Hematopoietic multipotent progenitor cell treated with erythropoietin and hydrocortisone succinate and interleukin-3 and kit ligand, for 8 days (in vitro differentiated cells): ENCODE measurements at regions not wholly inside any gene's neighbourhood (a gene's known extent, or its start where the extent isn't known, plus 50 kb on each side); places are given as distances from the start of the nearest gene placed in this dataset.
A peak's percentile ranks its signal among the peaks of the same experiment; 100 is the strongest.
"Not testable (repeated sequence)": the region's sequence is repeated elsewhere in the genome, so short reads cannot be mapped to it uniquely, and the experiment has no call there.

ENCODE experiments used
- DNase-seq: peaks from one replicate; pipeline ENCODE4 v3.0.0-alpha.2; 2015

DNA sequence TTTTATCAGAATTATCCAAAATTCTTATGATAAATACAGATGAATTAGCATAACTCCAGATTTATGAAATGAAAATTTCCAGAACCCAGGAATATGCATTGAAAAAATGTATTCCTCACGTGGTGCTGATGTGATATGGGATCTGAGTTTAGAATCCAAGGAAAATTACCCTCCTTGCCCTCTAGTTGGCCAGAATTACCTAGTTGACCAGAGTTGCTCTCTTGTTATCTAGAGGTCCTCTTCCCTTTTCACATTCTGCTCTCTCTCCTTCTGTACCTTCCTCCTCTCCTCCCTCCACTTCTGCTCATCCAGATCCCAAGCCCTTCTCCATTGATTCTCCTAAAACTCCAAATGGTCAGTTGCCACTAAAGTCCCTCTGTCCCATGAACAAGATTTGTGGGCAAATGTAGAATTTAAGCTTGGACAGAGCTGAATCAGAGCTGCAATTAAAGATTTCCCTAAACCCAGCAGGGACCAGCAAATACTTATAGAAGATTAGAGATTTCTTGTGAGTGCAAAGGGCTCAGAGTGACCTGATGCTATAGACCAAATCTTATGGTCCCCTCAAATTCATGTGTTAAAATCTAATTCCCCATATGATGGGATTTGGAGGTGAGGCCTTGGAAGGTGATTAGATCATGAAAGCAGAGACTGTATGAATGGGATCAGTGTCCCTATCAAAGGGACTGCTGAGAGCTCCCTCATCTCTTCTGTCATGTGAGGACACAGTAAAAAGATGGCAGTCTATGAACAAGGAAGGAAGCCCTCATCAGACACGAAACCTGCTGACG lies 103.2 kb upstream of the IGLL5 start:
- DNase-seq: no peak

DNA sequence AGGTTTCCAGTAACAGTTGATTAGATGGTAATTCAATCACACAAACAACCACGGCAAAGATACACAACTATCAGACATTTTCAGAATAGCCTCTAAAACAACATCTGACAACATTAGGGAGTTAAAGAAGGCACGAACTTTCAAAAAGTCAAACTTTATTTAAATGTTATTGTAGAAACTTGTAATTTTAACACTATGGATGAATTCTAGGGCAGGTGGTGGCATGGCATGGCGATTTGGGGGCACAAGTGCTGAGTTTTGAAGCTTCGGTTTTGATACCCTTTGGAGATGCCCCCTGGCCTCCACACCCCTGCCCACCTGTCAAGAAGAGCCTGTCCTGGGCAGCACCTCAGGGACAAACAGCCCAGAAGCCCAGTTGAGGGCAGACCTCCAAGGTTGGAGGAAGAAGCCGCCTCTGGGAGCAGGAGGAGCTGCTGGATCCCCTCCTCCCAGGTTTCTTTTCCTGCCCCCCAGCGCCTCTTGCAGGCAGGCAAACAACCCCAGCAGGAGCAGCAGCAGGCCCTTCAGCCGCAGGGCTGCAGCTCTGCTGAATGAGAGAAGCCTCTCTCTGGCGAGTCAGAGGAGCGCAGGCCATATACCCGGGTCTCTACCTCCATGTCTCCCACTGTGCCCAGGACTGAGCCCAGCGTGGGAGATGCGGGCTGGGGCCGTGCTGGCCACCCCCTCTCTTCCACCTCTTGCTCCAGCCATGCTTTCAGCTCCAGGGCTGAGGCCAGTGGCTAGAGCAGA lies 102.1 kb upstream of the IGLL5 start:
- no peak for DNase-seq

DNA sequence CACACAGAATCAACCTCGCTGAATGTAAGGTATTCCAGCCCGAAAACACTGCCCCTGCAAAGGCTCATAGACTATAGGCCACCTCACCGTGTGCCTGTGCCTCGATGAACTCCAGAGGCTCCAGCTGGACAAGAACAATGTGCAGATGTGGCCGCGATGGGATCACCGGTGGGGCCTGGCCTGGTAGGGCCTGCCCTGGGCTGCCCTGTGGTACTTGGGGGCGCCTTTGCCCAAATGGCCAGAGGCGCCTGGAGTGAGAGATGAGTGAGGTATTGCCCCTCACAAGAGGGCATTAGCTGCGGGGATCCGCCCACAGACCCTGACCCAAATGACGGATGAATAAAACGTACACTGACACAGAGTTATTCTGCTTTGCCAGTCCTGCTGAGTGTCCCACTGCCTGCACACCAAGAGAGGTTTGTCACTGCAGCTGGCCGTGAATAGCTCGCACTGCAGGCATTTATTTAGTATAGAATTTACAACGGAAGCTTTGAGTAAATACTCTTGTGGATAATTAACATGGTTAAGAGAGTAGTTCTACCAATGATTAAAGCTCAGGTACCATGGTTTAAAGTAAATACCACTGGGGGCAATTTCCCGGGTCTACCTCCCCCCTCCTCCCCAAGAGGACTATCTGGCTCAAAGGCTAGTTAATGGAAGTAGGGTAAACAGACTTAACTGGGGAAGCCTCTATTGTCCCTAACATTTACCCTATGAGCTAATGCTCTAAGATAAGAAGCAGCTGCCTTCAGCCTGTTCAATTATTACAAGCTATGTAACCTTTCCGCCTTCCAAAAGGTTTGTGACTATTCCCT lies 101.1 kb upstream of the IGLL5 start:
- no peak for DNase-seq

DNA sequence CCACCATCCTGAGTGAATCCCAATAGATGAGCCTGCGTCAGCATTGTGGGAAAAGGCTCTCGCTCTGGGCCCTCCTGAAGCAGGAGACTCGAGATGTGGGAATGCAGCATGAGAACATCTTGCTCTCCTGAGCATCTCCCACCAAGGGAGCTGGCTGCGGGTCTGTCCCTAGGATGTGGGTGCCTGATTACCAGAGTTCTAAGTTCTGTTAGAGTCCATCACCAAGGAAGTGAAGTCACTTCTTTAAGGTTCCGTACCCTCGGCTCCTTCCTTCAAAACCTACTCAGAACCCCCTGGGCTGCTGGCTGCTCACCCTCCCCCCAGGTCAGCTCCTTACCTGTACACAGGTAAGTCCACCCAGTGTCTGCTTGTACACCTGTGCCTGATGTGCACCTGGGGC lies 100.5 kb upstream of the IGLL5 start:
- DNase-seq: no peak

DNA sequence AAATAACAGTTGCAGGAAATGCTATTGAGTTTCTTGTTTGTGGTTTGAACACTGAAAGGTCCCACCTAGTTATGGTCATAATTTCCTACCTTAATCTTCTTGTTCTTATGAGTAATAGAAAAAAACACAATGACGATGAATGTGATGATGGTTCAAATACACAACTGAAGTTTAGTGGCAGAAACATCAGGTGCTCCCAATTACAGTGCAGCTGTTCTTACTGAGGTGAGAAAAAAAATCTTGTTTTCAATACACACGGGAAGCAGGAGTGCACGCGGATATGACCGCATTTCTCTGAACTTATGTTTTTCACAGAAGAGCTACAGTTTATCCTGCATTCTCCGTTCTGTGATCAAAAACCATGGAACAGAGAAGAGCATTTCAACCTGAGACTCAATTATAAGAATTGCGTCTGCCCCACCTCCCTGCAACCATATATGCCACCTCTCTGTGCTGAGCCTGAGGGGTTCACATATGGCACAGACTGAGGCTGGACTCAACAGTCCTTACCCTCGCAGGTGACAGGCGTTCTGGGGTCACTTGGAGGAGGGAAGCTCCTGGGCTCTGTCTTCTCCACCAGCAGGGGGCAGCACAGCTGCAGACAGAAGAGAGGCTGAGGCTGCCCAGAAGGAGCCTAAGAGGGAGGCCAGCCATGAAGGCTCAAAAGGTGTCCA lies 99.7 kb upstream of the IGLL5 start:
- DNase-seq: peak; percentile 60

DNA sequence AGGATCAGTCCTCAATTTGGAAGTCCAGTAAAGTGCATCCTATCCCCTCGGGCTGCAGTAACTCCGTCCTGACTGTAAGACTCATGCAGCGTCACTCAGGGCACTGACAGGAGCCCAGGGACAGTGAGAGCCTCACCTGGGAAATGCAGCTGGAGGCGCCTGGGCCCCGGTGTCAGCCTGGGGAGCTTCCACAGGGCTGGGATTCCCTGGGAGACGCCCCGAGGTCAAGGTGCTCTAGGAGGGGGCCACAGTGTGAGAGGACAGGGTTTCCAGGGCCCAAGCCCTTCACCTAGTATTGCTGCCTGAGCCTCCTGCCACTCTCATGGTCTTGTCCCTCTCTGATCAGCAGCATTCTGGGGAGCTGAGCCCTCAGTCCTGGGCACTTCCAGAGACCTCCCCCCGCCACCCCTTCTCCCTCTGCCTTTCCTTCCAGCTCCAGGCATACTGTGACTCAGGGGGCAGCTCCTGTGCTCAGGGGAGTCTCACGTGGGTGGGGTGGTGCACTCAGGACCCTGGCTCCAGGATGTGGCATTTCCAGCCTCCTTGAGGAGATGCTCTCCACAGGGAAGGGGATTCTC lies 99.1 kb upstream of the IGLL5 start:
- DNase-seq: no peak

DNA sequence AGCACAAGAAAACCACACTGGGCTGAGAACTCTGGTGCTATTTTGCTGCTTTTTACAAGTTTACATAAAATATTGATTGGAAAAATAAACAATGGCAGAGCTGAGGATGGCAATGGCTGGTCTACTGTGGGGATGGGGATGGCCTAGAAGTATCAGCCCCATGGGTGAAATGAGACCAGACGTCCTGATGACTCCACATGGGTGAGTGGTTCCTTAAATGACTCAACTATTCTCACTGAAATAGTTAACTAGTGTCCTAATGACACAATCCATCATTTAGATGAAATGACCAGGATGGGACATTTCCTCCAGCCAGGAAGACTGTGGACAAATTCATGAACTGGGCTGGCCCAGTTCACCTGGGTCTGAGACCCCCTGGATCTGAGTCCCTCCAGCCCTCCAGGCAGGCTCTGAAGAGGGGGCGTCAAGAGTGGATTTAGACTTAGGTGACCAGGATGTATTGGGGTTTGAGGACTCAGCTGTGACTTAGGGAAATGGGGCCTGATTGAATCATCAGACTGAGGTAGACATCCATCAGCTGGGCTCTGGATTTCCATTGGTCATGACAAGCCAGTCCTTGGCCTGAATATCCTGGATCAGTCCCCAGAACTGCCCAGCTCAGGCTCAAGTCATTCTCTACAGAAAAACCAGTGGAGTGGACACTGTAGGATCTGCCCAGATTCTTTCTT lies 98.2 kb upstream of the IGLL5 start:
- DNase-seq: no peak

DNA sequence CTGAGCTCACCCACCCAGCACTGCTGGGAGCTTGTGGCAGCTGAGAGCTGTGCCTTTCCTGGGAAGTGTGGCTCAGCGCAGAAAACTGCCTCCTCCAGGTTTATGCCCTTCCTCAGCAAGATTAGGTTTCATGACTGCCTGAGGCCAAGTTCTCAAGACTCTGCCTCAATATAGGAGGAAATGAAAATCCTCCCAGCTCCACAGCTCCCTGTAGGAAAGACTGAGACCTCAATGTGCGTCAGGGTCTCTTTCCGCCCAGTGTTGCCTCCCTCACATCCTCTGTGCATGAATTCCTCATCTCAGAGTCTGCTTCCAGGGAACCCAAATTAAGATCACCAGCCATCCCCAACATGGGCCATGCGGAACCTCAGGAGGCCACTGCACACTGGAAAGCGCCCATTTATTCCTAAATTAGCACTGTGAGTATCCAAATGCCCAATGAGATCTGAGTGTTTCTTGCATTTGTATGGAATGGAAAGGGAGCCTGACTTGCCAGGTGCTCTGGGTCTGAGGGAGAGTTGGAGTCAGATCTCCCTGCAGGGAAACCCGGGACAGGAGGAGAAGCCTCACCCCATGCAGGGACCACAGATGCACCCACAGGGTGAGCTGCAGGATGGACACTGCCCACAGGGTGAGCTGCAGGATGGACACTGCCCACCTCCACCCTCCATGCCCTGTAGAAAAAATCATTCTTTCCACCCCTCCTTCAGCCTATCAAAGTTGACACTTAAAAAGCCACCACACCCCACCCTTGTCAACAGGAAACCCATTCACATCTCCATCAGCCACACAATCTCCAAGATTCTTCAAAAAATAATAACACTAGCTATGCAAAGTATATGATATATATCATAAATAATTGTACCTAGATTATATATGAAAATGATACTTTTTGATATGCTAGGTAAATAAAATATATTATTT lies 97.4 kb upstream of the IGLL5 start:
- DNase-seq: no peak

DNA sequence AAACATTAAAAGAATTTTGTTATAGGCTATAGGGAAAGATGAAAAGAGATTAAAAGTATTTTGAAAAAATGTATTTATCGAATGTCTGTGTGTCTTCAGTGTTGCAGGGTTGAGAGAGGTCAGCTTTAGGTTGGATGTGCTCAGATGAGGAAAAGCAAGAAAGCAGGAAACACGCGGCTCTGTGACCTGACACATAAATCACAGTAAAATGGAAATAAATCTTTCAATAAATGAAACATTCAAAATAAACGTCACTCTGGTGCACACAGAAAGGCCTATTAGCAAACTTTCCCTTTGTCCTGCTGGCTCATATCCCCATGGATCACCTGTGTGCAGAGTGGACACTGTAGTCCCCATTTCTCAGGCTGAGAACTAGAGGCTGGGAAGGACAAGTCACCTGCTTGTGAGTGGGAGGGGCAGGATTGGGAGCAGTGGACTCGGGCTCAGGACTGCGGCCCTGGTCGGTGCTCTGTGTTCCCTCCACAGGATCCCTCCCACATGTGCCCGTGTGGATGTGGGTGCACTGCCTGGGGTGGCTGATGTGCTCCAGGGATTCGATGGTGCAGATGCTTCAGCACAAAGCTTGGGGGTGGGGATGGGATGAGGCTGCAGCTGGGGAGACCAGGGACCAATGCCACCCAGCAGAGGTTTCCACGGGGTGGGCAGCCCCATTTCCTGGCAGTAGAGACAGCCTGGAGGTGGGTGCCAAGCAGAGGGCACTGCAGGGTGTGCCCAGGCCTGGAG lies 96.0 kb upstream of the IGLL5 start:
- no peak for DNase-seq

DNA sequence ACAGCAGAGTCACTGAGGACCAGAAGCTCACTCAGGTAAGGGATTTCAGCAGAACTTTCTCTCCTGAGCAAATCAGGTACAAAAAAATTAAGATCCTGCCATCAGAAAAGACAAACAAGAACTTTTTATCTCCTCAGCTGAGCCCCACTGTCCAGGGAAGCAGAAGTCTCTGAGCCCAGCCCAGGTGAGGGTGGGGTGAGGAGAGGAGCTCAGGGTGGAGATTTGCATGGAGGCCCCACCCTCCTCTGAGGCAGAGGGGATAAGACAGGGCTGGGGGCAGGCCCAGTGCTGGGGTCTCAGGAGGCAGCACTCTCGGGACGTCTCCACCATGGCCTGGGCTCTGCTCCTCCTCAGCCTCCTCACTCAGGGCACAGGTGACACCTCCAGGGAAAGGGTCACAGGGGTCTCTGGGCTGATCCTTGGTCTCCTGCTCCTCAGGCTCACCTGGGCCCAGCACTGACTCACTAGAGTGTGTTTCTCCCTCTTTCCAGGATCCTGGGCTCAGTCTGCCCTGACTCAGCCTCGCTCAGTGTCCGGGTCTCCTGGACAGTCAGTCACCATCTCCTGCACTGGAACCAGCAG lies 95.3 kb upstream of the IGLL5 start:
- not testable (repeated sequence) for DNase-seq

DNA sequence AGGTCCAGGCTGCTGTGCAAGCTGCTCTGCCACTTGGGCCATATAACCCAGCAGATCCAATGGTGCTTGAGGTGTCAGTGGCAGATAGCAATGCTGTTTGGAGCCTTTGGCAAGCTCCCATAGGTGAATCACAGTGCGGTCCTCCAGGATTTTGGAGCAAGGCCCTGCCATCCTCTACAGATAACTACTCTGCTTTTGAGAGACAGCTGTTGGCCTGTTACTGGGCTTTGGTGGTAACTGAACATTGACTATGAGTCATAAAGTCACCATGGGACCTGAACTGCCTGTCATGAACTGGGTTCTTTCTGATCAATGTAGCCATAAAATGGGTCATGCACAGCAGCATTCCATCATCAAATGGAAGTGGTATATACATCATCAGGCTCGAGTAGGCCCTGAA lies 92.0 kb upstream of the IGLL5 start:
- DNase-seq: not testable (repeated sequence)

DNA sequence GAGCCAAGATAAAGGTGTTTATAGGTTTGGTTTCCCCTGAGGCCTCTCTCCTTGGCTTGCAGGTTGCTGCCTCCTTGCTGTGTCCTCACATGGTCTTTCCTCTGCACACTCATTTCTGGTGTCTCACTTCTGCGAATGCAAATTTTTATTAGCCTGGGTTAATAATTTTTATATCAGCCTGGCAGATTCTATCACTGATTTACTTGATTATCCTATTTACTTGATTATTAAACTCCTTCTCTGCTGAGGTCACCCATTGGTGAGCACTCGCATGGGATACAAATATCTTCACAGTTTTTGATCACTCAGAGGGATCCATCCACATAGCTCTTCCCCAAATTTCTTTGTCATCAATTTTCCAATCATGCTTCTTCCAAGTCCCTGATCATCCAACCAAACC lies 90.9 kb upstream of the IGLL5 start:
- DNase-seq: no peak

DNA sequence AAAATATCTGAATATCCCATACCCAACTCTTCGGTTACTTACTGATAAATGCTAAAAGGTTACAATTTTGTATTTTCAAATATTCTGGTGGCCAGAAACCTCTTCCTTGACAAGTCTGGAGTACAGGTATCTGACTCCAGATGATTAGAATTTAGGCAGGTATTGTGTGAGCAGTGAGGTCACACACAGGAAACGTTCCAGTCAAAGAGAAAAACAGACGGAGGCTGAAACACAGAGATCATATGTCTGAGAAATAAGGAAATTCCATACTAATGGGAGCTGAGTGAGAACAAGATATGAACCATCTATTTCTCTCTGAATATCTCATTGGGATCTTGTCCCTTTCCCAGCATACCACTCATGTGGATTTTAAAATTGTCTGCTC lies 89.4 kb upstream of the IGLL5 start:
- DNase-seq: no peak

DNA sequence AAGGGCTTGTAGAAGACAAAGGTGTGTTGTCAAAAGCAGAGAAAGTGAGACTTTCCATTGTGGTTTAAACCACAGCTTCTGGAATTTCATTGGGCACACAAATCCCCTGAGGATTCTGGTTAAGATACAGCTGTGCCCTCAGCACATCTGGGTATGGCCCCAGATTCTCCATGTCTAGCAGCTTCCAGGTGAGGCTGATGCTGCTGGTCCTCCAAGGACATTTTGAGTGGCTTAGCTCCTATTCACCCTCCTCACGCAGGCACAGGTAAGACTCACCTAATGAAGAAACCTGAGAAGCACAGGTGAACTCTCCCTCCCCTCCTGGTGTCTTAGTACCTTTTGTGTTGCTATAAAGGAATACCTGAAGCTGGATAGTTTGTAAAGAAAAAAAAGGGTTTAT lies 88.9 kb upstream of the IGLL5 start:
- no peak for DNase-seq

DNA sequence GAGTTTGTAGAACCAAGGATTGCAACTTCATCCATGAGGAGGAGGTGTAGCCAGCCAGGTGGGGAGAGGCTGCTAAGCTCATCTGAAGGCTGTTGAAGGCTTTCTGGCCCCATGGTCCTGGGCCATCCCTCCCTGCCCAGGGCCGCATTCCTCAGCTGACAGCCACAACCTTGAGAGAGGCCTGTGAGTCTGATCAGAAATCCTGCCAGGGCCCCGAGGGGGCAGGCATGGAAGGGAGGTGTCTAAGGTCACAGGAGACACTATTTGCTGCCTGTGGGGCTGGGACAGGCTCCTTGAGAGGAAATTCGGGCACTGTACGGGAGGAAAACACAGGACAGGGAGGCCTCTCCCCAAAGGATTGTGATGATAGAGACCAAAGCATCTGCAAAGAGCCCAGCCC lies 88.1 kb upstream of the IGLL5 start:
- DNase-seq: no peak

DNA sequence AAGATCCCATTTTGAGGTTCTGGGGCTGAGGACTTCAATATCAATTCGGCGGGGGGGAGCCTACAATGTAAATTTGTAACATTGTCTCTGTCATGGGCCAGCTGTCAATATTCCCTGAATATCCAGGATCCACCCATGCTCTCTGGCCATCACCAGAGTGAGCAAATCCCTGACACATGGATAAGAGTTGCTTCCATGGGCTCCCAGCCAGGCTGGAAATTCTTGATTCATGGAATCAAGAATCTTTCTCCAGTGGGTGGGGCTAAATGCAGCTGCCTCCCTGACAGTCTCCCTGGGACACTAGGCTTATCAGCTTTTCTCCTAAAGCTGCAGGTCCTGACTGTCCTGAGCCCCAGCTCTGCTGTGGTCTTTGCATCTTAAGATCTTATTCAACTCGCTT lies 86.9 kb upstream of the IGLL5 start:
- DNase-seq: no peak

DNA sequence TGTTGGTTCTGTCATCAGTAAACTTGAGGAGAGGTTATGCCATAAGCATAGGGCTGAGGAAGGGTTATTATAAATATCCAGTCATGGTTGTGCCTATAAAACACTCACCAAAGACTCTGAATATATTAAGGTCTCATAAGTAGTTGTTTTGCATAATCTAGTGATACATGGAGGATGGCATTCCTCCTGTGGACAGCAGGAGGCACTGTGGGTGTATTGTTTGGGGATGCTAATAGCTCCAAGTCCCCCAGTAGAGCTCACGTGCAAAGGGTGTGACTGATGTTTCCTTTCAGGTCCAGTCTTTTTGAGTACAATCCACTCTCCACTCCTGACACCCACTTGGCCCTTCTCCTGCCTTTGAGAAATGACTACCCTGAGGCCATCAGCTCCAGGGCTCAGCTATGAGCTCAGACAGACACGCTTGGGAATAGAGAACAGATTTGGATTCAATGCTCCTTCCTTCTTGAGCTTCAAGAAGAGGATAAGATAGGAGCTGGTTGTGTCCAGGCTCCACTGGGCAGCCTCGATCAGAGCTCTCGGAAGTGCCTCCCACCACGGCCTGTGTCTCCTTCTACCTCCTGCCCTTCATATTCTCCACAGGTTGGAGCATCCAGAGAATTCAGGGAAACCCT lies 85.2 kb upstream of the IGLL5 start:
- DNase-seq: peak; percentile 5

DNA sequence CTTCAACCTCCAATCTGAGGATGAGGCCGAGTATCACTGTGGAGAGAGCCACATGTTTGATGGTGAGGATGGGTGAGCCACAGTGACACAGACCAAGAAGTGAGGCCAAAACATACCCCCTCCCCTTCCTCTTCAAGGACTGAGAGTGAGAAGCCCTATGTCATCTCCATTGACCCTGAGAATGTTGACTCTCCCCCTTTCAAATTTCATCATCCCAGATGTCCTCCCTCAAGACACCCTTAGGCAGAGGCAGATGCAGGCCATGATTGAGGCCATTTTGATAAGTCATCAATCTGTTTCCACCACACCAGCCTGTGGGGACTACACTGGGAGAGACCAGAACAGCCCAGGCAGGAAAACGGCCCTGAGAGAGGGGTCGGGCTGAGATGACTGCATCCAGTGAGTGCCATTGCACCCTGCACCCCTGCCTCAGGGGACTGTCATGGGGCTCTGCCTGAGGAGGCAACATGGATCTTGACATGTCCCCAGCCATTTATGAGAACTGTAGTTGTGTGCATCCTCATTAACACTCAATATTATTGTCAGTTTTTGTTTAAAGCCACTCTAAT lies 84.2 kb upstream of the IGLL5 start:
- no peak for DNase-seq

DNA sequence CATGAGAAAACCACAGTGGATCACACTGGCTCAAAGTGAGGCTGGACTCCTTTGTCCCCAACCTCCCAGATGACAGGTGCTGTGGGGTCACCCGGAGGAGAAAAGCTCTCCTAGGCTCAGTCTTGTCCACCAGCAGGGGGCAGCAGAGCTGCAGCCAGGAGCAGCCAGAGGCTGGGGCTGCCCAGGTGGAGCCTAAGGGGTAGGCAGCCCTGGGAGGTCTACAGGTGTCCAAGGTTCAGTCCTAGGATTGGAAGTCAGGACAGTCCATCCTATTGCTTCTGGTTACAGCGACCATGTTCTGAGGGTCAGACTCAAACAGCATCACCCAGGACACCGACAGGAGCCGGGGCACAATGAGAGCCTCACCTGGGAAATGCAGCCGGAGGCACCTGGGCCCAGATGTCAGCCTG lies 77.6 kb upstream of the IGLL5 start:
- peak; percentile 57 for DNase-seq
